Activated T-cell treated with anti-CD3 and anti-CD28 coated beads, Interleukin-2, amount 50 U/mL, for 48 hours (primary cell): ENCODE measurements at regions not wholly inside any gene's neighbourhood (a gene's known extent, or its start where the extent isn't known, plus 50 kb on each side); places are given as distances from the start of the nearest gene placed in this dataset.

Experiments used
- DNase-seq, 2 experiments: peaks; one replicate each; pipeline ENCODE4 v3.0.0-alpha.2; 2020

DNA sequence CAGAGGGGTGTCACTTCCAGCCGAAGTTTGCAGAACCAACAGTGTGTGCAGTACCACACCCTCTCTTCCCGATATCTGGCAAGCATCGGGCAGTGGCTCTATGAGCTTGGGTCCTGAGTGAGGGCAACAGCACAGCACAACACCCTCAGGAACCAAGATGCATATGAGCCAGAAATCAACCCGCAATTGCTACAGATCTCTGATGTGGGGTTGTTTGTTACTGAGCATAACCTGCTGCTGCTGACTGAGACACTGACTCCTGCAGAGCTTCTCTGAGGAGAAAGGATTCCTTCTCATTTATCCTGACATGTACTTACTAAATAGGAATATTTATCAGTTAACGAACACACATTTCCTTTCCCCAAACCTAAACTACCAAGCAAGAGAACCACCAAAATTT lies 218.3 kb downstream of the RBFOX3 start:
- DNase-seq = no peak

DNA sequence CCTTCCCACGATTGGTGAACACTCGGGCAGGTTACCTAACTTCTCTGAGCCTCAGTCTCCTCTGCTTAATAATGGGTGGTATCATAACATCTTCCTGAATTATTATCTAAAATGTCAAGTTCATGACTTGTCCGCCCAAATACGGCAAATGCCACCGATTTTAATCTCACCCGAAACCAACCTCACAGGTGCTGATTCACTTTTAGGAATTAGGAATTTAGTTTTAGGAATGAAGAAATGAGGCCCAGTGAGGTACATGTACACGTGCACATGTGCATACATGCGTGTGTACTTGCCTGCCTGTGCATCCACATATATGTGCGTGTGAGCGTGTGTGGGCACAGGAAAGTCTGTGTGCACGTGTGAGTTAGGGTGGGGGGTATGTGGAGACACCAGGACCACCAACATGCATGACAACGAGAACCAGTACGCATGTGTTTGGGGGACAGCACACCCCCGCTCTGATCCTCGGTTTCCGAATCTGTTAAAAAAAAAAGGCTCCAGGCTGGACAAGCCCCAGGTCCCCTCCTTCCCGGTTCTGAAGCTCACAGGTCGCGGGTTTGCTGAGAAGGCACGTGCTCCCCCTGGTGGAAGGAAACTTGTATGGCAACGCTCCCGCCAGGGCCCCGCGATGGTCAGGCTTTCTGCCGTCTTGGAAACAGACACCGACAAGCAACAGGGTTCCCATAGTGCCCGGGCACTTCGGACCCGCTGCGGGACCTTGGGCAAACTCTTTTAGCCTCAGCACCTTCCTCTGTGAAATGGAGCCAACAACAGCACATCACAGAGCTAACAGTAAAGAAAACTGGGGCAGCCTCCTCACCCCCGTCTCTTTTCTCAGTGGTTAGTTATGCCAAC lies 219.2 kb downstream of the RBFOX3 start:
- DNase-seq = peak; percentile 78 to 80

DNA sequence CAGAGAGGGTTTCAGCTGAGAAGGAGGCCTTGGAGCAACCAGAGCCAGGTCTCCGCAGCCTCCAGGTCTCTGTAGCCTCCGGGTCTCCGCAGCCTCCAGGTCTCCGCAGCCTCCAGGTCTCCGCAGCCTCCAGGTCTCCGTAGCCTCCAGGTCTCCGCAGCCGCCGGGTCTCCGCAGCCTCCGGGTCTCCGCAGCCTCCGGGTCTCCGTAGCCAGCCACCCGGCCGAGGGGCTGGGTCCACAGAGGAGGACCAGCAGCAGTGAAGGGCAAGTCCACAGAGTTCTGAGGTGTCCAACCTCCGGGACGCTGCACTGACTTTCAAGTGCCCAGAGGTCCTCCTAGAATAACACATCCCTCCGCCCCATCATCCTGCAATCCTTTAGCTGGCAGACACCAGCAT lies 221.0 kb downstream of the RBFOX3 start:
- no peak for DNase-seq

DNA sequence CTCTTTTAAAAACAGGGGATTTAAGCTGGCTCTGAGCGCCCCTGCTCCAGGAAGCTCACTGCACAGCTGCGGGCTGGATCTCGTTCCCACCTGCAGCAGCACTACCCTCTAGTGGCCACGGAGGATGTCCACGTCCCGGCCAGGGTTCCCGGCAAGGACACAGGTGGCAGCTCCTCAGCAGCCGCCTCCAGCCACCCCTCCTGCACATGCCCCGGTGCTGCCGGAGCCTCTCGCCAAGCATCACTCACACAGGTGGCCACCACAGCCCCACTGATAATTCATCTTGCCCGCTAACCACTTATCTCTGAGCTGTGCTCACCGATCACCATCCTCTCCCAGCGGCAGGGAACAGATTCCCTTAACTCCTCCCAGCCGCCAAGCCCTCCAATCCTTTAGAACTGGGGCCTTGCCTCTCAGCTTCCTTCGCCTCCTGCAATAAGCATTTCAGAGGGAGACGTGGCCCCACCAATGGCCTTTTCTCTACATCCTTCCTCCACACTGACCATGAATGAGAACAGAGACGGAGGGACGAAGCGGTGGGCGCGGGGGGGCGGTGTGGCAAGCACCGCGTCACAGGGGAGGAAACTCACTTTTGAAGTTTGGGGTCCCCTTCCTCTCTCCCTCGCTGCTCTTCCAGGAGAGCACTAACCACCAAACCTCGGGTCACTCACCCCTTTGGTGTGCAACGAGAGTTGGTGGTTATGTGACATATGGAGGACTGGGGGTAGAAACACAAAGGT lies 222.1 kb downstream of the RBFOX3 start:
- peak; percentile 23 to 36 for DNase-seq

DNA sequence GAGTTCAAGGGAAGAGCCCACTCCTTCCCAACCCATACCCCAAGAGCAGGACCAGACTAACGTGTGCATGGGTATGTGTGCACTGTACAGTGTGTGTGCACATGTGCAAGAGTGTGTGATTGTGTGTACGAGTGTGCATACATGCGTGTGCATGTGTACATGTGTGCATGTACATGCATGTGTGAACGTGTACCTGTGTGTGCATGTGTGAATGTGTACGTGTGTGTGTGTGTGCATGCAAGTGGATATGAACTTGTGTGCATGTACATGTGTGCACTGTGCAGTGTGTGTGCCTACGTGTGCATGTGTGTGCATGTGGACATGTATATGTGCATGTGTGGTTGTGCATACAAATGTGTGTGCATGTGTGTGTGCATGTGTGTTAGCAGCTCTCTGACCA lies 223.1 kb downstream of the RBFOX3 start:
- no peak for DNase-seq

DNA sequence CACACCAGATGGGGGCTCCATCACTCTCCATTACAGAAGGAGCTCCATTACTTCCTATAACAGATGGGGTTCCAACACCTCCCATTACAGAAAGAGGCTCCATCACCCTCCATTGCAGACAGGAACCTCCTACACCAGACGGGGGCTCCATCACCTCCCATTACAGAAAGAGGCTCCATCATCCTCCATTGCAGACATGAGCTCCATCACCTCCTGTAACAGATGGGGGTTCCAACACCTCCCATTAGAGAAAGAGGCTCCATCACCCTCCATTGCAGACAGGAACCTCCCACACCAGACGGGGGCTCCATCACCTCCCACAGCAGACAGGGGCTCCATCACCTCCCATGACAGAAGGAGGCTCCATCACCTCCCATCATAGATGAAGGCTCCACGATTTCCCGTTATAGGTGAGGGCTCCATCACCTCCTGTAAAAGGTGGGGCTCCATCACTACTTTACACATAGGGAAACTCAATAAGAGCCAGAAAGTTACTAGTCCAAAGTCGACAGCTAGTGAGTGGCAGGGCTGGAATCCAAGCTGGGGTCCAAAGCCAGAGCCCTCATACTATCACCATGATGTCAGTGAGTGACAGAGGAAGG lies 224.8 kb downstream of the RBFOX3 start:
- DNase-seq = no peak

DNA sequence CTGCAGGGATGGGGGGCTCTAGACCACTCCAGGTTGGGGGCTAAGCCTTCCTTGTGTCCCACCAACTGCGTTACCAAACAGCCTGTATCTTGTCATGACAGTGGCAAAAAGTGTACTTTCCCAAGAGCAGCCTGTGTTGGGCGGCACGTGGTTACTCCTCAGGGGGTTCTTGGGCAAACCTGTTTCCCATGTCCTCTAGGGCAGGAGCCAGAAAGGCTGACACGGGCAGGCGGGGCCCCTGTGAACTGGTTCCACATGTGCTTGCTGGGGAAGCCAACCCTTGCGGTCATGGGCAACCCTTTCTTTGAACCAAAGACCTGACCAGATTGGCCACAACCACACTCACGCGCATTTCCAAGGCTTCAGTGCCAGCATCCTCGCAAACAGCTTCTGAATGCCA lies 228.5 kb downstream of the RBFOX3 start:
- DNase-seq = no peak

DNA sequence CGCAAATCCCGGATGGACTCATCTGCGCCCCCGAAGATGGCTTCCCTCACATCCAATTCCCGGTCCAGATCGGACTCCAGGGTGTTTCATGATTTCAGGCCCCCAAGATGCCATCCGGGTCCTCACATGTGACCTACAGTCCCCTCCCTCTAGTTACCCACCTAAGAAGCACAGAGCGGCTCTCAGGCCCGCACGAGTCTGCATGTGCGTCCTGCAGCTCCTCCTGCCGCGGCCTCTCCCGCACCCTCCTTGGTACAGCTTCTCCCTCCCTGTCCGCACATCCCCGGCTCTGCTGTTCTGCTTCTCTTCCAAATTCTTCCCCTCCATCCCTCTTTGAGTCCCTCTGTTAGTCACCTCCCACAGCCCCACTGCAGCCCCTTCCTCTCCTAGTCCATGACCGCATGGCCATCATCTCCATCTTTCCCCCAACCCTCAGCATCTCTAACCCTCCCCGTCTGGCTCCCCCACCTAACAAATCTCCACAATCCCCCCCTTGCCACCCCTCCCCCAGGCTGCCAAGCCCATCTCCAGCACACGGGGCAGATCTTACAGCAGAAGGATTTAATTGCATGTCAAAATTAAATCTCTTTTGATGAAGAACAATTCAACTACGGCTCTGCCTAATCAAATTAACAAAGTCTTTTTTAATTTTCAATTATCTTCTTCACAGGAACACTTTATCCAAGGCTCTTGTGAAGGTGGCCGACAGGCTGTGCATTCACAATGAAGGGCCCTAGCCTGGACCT lies 231.0 kb downstream of the RBFOX3 start:
- no peak for DNase-seq

DNA sequence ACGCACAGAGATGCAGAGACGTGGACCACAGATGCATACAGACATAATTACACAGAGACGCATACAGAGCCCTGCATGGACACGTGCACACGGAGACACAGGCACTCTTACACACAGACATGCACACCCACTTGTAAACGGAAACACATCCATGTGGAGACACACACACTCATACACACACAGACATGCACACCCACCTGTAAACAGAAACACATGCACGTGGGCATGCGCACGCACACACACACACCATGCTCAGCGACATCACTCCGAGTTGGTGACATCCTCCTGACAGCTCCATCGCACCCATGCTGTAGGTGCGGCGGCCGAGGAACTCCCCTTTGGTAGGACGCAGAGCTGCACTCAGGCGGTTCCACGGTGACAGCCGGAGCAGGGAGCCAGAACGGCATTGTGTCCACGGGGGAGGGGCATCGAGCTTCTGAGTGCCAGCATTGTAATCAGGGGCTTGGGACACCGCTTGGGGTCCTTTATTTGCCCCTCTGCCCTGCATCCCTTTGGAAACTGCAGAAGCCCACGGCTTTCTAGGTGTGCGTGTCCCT lies 233.5 kb downstream of the RBFOX3 start:
- DNase-seq = no peak

DNA sequence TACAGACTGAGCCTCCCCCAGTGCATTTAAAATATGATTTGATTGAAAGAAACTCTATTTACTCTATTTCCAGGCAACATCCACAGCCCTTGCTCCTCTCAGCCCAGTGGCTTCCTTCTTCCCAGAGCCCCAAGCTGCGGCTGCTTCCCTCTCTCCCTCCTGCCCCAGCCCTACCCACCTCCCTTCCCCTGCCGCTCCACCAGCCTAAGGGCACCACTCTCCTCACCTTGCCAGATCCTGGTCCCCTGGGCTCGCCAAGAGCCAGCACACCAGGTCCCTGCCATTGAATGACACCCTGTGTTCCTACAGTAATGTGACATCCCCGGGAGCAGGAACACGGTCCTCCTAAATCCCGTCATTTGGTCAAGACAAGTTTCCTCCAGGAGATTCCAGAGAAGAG lies 236.0 kb downstream of the RBFOX3 start:
- DNase-seq = no peak

DNA sequence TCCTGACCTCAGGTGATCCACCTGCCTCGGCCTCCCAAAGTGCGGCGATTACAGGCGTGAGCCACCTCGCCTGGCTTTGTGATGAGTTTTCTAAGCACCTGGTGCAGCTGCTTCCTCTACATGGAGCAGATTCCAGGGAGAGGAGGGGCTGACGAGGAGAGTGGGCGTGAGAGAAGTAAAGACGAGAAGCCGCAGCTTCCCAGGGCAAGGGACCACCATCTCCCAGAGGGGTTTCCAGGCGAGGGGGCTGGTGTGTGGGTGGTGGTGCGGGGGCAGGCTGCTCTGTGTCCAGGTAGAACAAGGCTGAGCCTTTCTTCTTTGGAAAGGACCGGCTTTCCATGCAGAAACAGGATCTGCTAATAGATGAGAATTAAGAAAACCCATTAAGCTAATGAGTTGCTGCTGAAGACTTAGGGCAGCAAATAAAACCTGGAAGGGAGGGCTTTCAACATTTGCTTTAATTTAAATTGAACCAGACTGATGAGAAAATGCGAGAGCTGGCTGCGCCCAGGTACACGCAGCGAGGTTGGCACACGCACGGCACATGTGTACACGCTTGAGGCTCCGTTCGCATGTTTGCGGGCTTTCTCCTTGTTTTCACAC lies 236.7 kb downstream of the RBFOX3 start:
- no peak for DNase-seq

DNA sequence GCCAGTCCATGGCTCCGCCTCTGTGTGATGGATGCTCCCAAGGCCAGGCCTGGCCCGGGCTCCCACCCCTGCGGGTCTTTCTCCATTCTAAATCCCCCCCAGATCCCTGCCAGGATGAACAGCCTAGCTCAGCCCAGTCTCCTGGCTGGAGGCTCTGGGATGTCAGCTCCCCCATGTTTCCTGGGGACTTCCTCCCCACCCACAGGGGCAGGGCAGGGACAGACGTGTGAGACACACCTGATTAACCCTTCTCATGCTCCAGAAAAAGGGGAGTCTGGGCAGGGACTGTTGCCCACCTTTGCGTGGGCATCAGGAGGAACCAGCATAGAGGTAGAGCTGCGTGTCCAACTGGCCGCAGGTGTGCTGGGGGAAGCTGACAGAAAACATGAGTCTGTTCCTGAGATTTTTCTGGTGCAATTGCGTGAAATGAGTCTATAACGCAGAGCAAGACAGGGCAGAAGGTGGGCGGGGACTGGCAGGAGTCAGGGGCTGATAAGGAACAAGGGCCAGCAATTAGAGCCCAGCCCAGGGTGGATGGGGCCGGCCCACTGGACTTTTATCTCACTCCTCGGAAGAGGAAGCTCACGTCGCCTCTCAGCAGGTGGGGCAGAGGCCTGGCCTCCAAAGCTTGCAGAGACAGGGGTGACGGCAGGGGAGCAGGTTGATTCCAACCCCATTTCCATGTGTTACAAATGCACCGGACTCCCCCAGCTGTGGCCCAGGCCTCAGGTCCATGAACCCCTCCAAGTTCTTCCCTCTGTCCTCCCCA lies 238.2 kb downstream of the RBFOX3 start:
- DNase-seq = no peak

DNA sequence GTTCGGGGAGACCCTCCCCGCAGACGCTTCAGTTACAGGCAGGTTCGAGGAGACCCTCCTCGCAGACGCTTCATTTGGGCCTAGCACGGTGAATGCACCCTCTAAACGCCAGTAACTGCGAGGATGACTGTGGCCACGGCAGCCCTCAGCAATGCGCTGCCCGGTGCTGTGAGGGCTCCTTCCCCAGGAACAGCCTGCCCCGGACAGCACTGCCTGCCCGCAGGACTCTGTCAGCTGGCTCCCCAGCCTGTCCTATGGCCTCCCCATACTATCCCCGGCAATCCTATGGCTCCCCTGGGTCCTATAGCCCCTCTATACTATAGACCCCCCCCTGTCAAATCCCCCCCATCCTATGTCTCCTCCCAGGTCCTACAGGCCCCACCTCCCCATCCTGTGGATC lies 238.9 kb downstream of the RBFOX3 start:
- DNase-seq = no peak

DNA sequence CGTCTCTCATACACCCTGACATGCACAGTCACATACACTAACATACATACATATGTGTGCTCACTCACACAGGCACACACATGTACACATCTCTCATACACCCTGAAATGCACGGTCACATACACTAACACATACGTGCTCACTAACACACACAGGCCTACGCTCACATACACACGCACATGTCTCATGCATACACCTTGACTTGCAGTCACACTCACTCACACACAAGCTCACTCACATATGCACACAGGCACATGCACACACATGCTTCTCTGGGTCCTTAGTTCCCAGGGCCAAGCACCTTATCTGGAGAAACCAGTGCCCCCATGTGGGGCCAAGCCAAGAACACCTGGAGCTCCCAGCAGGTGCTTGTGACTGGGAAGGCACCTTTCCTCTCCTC lies 240.3 kb downstream of the RBFOX3 start:
- no peak for DNase-seq

DNA sequence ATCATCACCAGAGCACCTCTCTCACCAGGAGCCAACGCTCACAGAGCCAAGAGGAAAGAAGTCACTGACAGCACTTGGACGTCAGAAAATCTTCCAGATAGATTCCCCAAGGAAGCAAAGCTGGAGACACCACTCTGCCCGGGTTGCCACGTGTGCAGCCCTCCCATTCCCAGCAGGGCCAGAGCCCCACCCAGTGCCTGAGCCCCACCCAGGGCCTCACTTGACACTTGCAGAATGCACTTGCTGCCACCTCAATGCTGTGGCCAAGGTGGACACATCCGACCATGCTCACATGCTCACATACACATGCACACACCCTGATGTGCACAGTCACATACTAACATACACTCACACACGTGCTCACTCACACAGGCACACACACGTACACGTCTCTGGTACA lies 240.7 kb downstream of the RBFOX3 start:
- DNase-seq = no peak

DNA sequence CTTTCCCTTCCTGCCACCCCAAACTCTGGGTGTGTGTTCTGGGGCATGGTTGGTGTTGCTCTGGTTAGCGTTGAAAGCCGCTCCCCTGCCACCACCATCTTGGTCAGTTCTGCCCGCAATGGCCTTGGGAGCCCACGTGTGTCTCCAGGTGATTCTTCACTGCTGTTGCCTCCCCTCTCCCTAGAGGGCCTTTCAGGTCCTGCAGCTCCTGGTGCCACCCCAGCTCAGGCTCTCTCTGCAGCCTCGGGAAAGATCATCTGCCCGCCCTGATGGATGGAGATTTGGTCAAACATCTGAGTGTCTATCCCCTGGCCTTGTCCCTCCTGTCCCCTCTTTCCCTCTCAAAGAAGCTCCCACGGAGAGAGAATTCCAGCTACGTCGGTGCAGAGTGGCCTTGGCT lies 241.3 kb downstream of the RBFOX3 start:
- no peak for DNase-seq

DNA sequence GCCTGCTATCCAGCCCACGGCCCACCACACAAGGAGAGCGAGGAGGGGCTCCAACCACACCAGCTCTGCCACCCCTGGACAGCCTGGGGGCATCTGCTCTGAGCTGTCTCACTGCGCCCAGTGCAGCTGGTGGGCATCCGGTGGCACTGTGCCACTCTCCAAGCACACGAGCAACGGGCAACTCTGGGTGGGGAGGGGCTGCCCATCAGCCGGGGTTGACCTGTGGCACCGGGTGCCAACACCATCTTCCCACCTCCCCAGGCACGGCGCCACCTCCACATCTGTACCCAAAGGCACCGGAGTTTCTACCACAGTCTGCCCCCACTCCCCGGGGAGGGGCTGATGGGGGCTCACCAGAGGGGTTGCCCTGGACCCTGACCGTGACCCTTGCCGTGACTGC lies 241.8 kb downstream of the RBFOX3 start:
- no peak for DNase-seq

DNA sequence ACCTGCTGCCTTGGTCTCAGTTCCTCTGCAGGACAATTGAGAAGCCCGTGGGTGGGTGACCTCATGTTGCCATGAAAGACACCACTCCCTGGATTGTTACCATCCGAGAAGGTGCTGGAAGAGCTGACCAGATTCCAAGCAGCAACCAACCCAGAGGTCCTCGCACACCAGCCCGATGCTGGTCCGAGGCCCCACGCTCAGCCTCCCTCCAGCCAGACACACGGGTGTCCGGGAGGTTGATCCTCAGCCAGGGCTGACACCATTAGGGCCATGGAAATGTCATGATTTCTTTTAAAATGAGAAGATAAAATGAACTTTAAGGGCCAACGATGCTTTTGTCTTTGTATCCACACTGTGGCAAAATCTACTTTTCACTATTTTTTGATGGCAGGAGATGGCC lies 242.3 kb downstream of the RBFOX3 start:
- DNase-seq = no peak

DNA sequence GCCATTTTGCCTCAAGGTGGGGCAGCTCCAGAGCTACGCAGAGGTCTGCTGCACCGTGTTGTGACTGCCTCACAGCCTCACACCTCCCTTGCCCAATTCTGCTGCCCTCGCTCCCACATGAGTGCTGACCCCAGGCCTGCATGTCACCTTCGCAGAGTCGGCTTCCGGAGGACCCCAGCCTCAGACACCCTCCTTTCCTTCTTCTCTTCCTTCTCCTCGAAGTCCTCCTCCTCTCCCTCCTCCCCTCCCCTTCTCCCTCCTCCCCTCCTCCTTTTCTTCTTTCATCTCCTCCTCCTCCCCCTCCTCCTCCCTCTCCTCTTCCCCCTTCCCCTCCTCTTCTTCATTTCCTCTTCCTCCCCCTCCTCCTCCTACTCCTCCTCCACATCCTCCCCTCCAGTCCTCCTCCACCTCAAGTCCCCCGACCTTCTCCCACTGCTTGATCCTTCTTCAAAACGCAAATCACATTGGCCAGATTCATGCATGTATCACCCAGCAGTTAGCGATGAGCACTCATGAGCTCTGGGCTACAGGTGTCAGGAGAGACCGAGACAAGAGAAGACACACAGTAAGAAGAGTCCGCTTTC lies 243.8 kb downstream of the RBFOX3 start:
- DNase-seq = no peak

DNA sequence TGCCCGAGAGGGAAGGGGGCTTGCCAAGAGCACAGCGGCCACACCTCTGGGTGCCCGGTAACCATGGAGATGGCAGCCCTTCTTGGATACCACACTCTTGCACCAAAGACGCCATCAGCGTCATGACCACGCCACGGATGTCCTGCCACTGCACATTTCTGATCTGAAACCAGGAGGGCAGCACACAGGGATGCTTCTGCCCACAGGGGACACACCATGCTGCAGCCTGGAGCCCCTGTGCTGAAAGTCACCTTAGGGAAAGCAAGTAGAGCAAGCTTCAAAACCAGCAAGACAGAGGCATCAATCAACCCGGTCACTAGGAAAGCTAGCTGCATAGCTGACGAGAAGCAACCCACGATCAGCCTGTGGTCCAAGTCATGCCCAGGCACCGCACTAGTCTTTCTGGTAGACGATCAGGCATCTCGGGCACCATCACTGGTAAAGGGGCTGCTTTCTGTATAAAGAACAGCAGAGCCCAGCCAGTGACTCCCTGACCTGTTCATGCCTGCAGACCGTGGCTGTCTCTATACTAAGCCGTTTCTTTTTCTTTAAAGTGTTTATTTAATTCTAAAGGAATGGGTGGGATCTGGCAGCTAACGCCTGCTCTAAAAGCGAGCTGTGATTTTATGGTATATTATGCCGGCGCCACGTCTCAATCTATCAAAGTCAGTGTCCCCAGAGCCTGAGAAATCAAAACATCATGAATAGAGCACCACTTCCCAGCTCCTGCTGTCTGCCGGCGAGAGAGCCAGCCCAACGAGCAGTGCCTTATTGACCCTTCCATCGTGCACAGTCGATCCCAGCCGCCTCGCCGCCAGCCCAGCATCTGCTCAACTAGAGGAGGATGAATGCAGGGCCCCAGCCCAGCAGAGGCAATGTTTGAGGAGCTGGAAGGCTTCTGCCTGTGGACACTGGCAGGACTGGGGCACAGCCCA lies 244.7 kb downstream of the RBFOX3 start:
- DNase-seq = no peak
